ENCODE measurements at regions not wholly inside any gene's neighbourhood (a gene's known extent, or its start where the extent isn't known, plus 50 kb on each side); places are given as distances from the start of the nearest gene placed in this dataset.

GRCh38 chr2:176501617-176502016 is 232.4 kb downstream of the MTX2 start:
- DNase-seq = no peak

GRCh38 chr2:176502619-176503018 is 233.4 kb downstream of the MTX2 start:
- DNase-seq = no peak

GRCh38 chr2:176503776-176504175 is 234.5 kb downstream of the MTX2 start:
- no peak for DNase-seq

GRCh38 chr2:176504440-176504839 is 235.2 kb downstream of the MTX2 start:
- no peak for DNase-seq

- no peak for DNase-seq
These were observed 238.5 kb downstream of the MTX2 start for GRCh38 chr2:176507786-176508185.

- no peak for DNase-seq
These were observed 239.1 kb downstream of the MTX2 start for GRCh38 chr2:176508374-176508773.

- no peak for DNase-seq
These were observed 239.9 kb downstream of the MTX2 start for GRCh38 chr2:176508984-176509740.

GRCh38 chr2:176514276-176514675 is 245.0 kb downstream of the MTX2 start:
- DNase-seq = no peak

- DNase-seq = no peak
These were observed 245.7 kb downstream of the MTX2 start for GRCh38 chr2:176514805-176515500.

- no peak for DNase-seq
These were observed 246.9 kb downstream of the MTX2 start for GRCh38 chr2:176516051-176516602.

GRCh38 chr2:176518823-176519222 is 249.6 kb downstream of the MTX2 start:
- no peak for DNase-seq

- DNase-seq = no peak
These were observed 252.8 kb downstream of the MTX2 start for GRCh38 chr2:176521878-176522670.

GRCh38 chr2:176525086-176525485 is 255.8 kb downstream of the MTX2 start:
- DNase-seq = no peak

GRCh38 chr2:176526995-176527901 is 258.0 kb downstream of the MTX2 start:
- DNase-seq = no peak

- DNase-seq = no peak
These were observed 262.4 kb downstream of the MTX2 start for GRCh38 chr2:176531608-176532007.

GRCh38 chr2:176533505-176534193 is 264.4 kb downstream of the MTX2 start:
- no peak for DNase-seq

- DNase-seq = no peak
These were observed 265.7 kb downstream of the MTX2 start for GRCh38 chr2:176534798-176535466.

- no peak for DNase-seq
These were observed 266.3 kb downstream of the MTX2 start for GRCh38 chr2:176535467-176536113.
